ENCODE measurements at regions not wholly inside any gene's neighbourhood (a gene's known extent, or its start where the extent isn't known, plus 50 kb on each side); places are given as distances from the start of the nearest gene placed in this dataset.

- DNase-seq (ENCODE audit: extremely low read depth in 1 of 2, low read depth in 1 of 2) = no peak
Measured at GRCh38 chr16:51562891-51563290, 411.8 kb upstream of the SALL1 start.

- no peak for DNase-seq (ENCODE audit: extremely low read depth in 1 of 2, low read depth in 1 of 2)
Measured at GRCh38 chr16:51559901-51560300, 408.8 kb upstream of the SALL1 start.

- no peak for DNase-seq (ENCODE audit: extremely low read depth in 1 of 2, low read depth in 1 of 2)
Measured at GRCh38 chr16:51557670-51558069, 406.6 kb upstream of the SALL1 start.

- DNase-seq (ENCODE audit: extremely low read depth in 1 of 2, low read depth in 1 of 2) = no peak
Measured at GRCh38 chr16:51556694-51557340, 405.7 kb upstream of the SALL1 start.

GRCh38 chr16:51553910-51554309 is 402.8 kb upstream of the SALL1 start:
- no peak for DNase-seq (ENCODE audit: extremely low read depth in 1 of 2, low read depth in 1 of 2)

GRCh38 chr16:51553314-51553713 is 402.2 kb upstream of the SALL1 start:
- no peak for DNase-seq (ENCODE audit: extremely low read depth in 1 of 2, low read depth in 1 of 2)

- no peak for DNase-seq (ENCODE audit: extremely low read depth in 1 of 2, low read depth in 1 of 2)
Measured at GRCh38 chr16:51550800-51551347, 399.8 kb upstream of the SALL1 start.

GRCh38 chr16:51549836-51550235 is 398.8 kb upstream of the SALL1 start:
- DNase-seq (ENCODE audit: extremely low read depth in 1 of 2, low read depth in 1 of 2) = no peak

GRCh38 chr16:51545951-51546350 is 394.9 kb upstream of the SALL1 start:
- DNase-seq (ENCODE audit: extremely low read depth in 1 of 2, low read depth in 1 of 2) = no peak

GRCh38 chr16:51544851-51545467 is 393.9 kb upstream of the SALL1 start:
- no peak for DNase-seq (ENCODE audit: extremely low read depth in 1 of 2, low read depth in 1 of 2)

- no peak for DNase-seq (ENCODE audit: extremely low read depth in 1 of 2, low read depth in 1 of 2)
Measured at GRCh38 chr16:51543971-51544370, 392.9 kb upstream of the SALL1 start.

GRCh38 chr16:51542981-51543815 is 392.1 kb upstream of the SALL1 start:
- DNase-seq (ENCODE audit: extremely low read depth in 1 of 2, low read depth in 1 of 2) = no peak

- DNase-seq (ENCODE audit: extremely low read depth in 1 of 2, low read depth in 1 of 2) = no peak
Measured at GRCh38 chr16:51540259-51540658, 389.2 kb upstream of the SALL1 start.

- DNase-seq (ENCODE audit: extremely low read depth in 1 of 2, low read depth in 1 of 2) = no peak
Measured at GRCh38 chr16:51538707-51539498, 387.8 kb upstream of the SALL1 start.

- no peak for DNase-seq (ENCODE audit: extremely low read depth in 1 of 2, low read depth in 1 of 2)
Measured at GRCh38 chr16:51535591-51535990, 384.5 kb upstream of the SALL1 start.

- no peak for DNase-seq (ENCODE audit: extremely low read depth in 1 of 2, low read depth in 1 of 2)
Measured at GRCh38 chr16:51532551-51532950, 381.5 kb upstream of the SALL1 start.

GRCh38 chr16:51531271-51531670 is 380.2 kb upstream of the SALL1 start:
- DNase-seq (ENCODE audit: extremely low read depth in 1 of 2, low read depth in 1 of 2) = no peak

- no peak for DNase-seq (ENCODE audit: extremely low read depth in 1 of 2, low read depth in 1 of 2)
Measured at GRCh38 chr16:51527349-51527748, 376.3 kb upstream of the SALL1 start.

GRCh38 chr16:51526621-51527020 is 375.6 kb upstream of the SALL1 start:
- no peak for DNase-seq (ENCODE audit: extremely low read depth in 1 of 2, low read depth in 1 of 2)

- DNase-seq (ENCODE audit: extremely low read depth in 1 of 2, low read depth in 1 of 2) = no peak
Measured at GRCh38 chr16:51524555-51525373, 373.7 kb upstream of the SALL1 start.
